ENCODE measurements at regions not wholly inside any gene's neighbourhood (a gene's known extent, or its start where the extent isn't known, plus 50 kb on each side); places are given as distances from the start of the nearest gene placed in this dataset.
A peak's percentile ranks its signal among the peaks of the same experiment; 100 is the strongest.

DNA sequence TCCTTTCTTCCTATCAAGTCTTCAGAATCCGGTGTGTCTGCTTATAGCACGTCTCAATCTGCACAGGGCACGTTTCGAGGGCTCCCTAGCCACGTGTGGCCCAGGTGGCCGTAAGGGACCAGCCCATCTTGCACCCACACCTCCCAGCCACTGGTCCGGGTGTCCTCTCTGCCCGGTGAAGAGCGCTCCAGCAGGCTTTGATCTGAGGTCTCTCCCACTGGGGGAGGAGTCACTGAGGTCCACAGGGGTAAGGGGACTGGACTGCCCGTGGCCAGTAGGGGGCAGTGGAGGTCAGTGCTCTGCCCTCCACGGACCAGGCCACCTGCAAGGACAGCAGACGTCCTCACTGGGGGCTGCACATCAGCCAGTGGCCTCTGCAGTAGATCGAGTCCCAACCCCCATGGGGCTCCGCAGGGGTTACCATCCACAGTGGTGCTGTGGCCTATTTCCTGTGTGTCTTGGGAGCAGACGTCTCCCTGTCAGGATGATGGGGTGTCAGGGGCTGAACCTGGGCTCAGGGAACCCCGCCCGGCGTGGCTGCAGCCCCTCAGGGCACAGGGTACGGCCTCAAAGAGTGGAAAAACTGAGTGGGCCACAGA lies 204.1 kb upstream of the CIBAR2 start (continued):
- TF ChIP-seq, protein P1, sequence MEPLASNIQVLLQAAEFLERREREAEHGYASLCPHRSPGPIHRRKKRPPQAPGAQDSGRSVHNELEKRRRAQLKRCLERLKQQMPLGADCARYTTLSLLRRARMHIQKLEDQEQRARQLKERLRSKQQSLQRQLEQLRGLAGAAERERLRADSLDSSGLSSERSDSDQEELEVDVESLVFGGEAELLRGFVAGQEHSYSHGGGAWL (CRISPR knock-in tag; IDR thresholded peaks at IDR 0.05), result peak; percentile 61; the same call in 1 of the 2 replicates
- TF ChIP-seq CAMTA2 (CRISPR knock-in tag; IDR thresholded peaks at IDR 0.05; ENCODE audit: borderline replicate concordance), result 0 out of 2 replicates have a peak, but pooled peaks have one; percentile 47
- TF ChIP-seq, protein P2, sequence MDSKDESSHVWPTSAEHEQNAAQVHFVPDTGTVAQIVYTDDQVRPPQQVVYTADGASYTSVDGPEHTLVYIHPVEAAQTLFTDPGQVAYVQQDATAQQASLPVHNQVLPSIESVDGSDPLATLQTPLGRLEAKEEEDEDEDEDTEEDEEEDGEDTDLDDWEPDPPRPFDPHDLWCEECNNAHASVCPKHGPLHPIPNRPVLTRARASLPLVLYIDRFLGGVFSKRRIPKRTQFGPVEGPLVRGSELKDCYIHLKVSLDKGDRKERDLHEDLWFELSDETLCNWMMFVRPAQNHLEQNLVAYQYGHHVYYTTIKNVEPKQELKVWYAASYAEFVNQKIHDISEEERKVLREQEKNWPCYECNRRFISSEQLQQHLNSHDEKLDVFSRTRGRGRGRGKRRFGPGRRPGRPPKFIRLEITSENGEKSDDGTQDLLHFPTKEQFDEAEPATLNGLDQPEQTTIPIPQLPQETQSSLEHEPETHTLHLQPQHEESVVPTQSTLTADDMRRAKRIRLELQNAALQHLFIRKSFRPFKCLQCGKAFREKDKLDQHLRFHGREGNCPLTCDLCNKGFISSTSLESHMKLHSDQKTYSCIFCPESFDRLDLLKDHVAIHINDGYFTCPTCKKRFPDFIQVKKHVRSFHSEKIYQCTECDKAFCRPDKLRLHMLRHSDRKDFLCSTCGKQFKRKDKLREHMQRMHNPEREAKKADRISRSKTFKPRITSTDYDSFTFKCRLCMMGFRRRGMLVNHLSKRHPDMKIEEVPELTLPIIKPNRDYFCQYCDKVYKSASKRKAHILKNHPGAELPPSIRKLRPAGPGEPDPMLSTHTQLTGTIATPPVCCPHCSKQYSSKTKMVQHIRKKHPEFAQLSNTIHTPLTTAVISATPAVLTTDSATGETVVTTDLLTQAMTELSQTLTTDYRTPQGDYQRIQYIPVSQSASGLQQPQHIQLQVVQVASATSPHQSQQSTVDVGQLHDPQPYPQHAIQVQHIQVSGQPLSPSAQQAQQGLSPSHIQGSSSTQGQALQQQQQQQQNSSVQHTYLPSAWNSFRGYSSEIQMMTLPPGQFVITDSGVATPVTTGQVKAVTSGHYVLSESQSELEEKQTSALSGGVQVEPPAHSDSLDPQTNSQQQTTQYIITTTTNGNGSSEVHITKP (CRISPR knock-in tag; IDR thresholded peaks at IDR 0.05; ENCODE audit: low read depth), result 0 out of 2 replicates have a peak, but pooled peaks have one; percentile 32
- TF ChIP-seq HNF4A (CRISPR knock-in tag; IDR thresholded peaks at IDR 0.05), result peak; percentile 53
- 0 out of 2 replicates have a peak, but pooled peaks have one; percentile 30 for TF ChIP-seq ZMYM2 (CRISPR knock-in tag; IDR thresholded peaks at IDR 0.05)
- TF ChIP-seq ZNF589 (CRISPR knock-in tag; conservative IDR thresholded peaks at IDR 0.05), result no peak
- 0 out of 2 replicates have a peak, but pooled peaks have one; percentile 44 for TF ChIP-seq PAX8 (CRISPR knock-in tag; IDR thresholded peaks at IDR 0.05; ENCODE audit: borderline replicate concordance)
- peak; percentile 81 for TF ChIP-seq STAG1 (CRISPR knock-in tag; IDR thresholded peaks at IDR 0.05)
- TF ChIP-seq, protein P3, sequence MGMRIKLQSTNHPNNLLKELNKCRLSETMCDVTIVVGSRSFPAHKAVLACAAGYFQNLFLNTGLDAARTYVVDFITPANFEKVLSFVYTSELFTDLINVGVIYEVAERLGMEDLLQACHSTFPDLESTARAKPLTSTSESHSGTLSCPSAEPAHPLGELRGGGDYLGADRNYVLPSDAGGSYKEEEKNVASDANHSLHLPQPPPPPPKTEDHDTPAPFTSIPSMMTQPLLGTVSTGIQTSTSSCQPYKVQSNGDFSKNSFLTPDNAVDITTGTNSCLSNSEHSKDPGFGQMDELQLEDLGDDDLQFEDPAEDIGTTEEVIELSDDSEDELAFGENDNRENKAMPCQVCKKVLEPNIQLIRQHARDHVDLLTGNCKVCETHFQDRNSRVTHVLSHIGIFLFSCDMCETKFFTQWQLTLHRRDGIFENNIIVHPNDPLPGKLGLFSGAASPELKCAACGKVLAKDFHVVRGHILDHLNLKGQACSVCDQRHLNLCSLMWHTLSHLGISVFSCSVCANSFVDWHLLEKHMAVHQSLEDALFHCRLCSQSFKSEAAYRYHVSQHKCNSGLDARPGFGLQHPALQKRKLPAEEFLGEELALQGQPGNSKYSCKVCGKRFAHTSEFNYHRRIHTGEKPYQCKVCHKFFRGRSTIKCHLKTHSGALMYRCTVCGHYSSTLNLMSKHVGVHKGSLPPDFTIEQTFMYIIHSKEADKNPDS (CRISPR knock-in tag; IDR thresholded peaks at IDR 0.05), result 0 out of 2 replicates have a peak, but pooled peaks have one; percentile 24
- TF ChIP-seq SIN3B (IDR thresholded peaks at IDR 0.05; ENCODE audit: low read length), result no peak
- no peak for TF ChIP-seq ETV6 (CRISPR knock-in tag; conservative IDR thresholded peaks at IDR 0.05)
- peak; percentile 66 for TF ChIP-seq SRSF1 (optimal IDR thresholded peaks at IDR 0.05; ENCODE audit: low read depth, low read length)
- TF ChIP-seq CHCHD3 (CRISPR knock-in tag; IDR thresholded peaks at IDR 0.05), result no peak
- peak; percentile 36; the same call in 1 of the 2 replicates for TF ChIP-seq FOSL2 (CRISPR knock-in tag; IDR thresholded peaks at IDR 0.05)
- no peak for TF ChIP-seq PRMT3 (CRISPR knock-in tag; IDR thresholded peaks at IDR 0.05; ENCODE audit: borderline replicate concordance, low read depth)
- TF ChIP-seq, protein P4, sequence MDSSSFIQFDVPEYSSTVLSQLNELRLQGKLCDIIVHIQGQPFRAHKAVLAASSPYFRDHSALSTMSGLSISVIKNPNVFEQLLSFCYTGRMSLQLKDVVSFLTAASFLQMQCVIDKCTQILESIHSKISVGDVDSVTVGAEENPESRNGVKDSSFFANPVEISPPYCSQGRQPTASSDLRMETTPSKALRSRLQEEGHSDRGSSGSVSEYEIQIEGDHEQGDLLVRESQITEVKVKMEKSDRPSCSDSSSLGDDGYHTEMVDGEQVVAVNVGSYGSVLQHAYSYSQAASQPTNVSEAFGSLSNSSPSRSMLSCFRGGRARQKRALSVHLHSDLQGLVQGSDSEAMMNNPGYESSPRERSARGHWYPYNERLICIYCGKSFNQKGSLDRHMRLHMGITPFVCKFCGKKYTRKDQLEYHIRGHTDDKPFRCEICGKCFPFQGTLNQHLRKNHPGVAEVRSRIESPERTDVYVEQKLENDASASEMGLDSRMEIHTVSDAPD (CRISPR knock-in tag; IDR thresholded peaks at IDR 0.05), result no peak
- 0 out of 2 replicates have a peak, but pooled peaks have one; percentile 41 for TF ChIP-seq HNRNPL (IDR thresholded peaks at IDR 0.05; ENCODE audit: low read depth, low read length)
- no peak for TF ChIP-seq MATR3 (CRISPR knock-in tag; IDR thresholded peaks at IDR 0.05)
- TF ChIP-seq SRSF9 (IDR thresholded peaks at IDR 0.05; ENCODE audit: borderline replicate concordance, insufficient read depth, low read depth, low read length, poor library complexity, severe bottlenecking), result no peak
- no peak for TF ChIP-seq TCF12 (IDR thresholded peaks at IDR 0.05)
- TF ChIP-seq TCF12 (CRISPR knock-in tag; IDR thresholded peaks at IDR 0.05), result no peak
- peak; percentile 85 for TF ChIP-seq ZNF605 (CRISPR knock-in tag; IDR thresholded peaks at IDR 0.05)
- TF ChIP-seq NCOR1 (IDR thresholded peaks at IDR 0.05; ENCODE audit: borderline replicate concordance, low read length), result no peak
- TF ChIP-seq NFYB (CRISPR knock-in tag; IDR thresholded peaks at IDR 0.05), result no peak
